ENCODE measurements at regions not wholly inside any gene's neighbourhood (a gene's known extent, or its start where the extent isn't known, plus 50 kb on each side); places are given as distances from the start of the nearest gene placed in this dataset.
"Not testable (repeated sequence)": the region's sequence is repeated elsewhere in the genome, so short reads cannot be mapped to it uniquely, and the experiment has no call there.

DNA sequence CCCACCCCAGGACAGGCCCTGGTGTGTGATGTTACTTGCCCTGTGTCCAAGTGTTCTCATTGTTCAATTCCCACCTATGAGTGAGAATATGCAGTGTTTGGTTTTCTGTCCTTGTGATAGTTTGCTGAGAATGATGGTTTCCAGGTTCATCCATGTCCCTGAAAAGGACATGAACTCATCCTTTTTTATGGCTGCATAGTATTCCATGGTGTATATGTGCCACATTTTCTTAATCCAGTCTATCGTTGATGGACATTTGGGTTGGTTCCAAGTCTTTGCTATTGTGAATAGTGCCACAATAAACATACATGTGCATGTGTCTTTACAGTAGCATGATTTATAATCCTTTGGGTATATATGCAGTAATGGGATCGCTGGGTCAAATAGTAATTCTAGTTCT lies 340.2 kb upstream of the MEIS1 start:
- not testable (repeated sequence) for DNase-seq

DNA sequence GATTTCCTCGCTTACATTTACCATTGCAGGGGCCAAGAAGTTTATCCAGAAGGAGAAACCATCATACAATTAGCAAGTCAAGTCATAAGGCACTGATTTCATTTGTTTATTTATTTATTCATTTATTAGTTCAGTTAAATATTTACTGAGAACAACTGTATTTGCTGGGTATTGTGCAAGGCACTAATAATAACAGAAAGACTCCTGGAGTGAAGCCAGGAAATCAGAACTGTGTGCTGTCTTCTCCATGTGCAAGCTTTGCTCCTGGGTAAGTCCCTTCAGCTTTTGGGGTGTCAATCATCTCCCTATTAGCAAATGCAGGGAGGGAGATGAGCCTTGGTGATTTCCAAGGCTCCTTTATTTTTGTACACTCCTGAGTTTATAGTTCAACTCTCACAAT lies 341.6 kb upstream of the MEIS1 start:
- DNase-seq: no peak

DNA sequence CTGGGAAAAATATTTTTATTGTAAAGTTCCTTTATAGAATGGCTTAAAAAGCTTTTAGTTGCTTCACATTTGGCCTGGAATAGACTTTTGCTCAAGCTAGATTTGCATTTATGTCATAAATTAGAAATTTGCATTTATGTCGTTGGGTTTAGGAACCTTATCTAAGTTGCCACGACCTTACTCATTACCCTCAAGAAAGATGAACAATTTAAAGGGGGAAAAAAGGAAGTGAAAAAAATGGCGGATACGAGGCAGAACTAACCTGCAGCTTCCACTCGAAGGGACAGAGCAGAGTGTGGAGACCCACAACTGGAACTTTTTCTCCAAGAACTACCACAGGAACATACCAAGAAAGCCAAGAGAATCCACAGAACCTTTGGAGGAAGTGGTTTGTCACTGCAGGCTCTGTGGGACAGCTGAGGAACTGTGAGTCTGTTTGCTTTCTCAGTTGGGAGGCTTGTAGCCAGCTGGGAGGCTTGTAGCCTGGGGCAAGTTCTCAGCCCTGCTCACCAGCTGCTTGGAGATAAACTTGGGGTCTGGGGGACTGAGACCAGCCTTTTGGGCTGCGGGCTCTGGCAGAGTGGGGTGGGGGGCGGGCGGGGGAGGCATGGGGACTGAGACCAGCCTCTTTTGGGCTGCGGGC lies 349.9 kb upstream of the MEIS1 start:
- DNase-seq: no peak

DNA sequence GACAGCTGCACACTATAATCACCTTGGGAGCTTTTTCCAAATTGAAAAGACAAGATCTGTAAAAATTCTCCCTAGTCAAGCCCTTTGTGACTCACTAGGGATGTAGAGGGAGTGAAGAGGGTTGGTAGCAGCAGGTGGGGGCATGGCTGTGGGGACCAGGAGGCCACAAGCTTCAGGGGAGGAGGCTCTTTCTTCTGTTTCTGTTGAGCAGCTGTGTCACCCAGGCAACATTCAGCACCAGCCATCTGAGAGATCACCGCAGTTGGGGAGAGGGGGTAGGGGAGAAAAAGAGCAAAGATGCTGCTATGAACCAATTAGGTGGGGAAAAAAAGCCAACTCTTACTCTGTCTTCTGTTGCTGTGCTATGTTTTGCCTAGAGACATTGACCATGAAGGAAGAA lies 352.3 kb upstream of the MEIS1 start:
- DNase-seq: no peak

DNA sequence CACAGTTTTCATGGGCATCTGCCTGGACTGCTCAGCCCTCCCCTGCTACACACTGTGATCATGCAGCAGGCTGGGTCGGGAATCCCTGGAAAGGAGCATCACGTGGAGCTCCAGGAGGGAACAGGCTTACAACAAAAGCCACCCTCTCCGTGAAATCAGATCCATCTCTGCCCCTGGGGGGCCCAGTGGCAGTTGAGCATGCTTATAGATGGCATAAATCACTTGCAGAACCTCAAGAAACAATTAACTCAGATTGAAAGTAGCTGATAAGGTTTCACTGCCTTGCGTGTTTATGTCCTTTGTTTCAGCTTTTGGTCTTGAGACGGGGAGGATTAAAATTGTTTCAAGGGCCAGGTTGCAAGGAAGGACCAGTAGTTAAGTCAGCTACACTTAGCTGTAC lies 354.8 kb upstream of the MEIS1 start:
- DNase-seq: no peak

DNA sequence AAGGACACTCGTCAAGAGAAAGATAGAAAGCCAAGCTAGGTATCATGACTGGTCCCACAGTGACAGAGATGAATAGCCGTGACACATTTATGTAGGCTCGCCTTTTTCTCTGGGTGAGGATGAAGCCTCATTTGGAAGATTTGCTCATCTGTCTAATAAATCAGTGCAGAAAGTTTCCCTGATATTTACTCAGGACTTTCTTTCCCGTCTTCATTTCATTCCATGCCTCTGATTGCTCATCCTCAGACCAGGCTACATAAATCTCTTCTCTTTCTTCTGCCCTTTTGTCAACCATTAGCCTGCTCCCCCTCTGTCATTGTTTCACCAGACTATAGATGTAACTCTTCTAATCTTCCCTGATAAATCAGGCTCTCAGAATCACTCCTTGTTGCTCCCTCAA lies 361.8 kb upstream of the MEIS1 start:
- no peak for DNase-seq

DNA sequence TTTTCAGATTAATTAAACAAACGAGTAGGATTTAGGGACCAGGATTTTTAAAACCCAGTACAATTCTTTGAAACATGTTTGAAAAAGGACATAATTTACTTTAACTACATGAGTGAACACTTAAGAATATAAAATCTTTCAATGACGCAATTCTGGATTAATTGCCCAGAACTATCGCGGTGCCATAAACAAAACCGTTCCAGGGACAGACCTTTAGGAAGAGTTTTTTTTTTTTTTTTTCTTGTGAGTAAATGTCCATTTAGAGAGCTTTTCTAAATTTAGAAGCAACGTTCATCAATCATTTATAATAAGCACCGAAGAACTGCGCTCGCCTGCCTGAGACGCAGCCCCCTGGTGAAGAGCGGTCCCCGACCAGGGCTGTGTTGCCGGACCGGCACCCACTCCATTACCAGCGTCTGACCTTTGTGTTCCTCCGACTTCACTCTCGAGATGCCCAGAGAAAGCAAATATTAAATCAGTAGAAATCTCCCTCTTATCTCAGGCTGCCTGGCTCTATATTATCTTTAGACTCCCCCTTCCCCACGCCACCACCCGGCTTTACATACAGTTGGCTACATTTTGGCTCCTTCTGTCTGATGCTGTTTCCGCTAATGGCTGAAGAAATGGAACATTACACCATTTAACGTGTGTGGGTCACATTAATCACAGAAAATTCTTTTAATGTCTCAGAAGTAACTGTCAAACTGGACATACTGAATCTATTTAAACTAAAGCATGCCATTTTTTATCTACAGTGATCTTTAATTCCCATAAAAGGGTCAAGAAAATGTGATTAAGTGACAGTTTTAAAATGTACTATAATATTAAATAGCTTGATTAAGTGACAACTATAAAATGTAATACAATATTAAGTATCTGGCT lies 364.0 kb upstream of the MEIS1 start:
- no peak for DNase-seq

DNA sequence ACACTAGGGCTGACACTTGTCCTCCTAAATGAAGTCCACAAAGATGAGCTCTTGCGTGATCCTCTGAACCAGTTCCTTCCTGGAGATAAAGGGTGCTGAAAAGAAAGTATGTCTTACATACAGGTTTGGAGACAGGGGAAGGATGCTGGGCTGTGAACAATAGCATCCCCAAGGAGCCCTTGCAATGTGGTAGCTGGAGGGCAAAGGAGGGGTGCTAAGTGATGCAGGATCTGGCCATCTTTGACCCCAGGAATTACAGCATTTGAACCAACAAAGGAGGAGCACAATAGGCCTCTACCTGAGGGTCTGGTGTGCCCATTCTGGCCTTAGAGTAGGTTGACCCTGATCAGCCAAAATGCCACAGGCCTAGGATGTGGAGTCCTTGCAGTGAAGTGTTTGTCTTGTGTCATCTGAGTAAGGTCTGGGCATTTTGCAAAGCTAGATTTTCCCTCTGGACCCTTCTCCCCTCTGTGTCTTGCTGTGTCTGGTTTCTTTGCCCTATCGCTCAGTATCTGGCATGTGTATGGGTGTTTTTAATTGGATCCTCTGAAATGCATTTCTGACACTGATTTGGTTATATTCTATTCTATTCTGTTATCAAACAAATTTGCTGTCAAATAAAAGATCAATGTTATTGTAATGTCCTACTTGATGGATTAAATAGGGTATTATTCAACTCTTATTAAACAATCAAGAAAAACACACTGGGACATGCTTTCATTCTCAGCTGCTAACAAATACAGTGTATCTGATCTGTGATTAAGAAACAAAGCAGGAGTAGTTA lies 364.8 kb upstream of the MEIS1 start:
- no peak for DNase-seq

DNA sequence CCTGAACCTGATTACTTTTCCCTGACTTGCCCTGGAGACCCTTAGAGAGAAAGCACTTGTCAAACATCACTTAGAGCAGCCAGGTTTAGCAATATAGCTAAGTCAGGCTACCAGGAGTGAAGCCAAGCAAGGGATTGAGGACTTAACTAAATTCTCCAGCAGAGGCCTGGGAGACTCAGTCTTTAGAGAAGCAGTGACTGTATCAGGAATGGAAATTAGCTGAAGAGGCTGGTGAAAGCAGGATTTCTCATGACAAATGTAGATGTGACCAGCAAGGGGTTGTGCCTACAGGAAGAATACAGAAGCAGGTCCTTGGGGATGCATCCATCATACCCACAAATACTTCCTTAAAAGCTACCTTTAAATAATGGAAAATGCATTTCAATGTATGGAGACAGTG lies 368.9 kb upstream of the MEIS1 start:
- DNase-seq: no peak

DNA sequence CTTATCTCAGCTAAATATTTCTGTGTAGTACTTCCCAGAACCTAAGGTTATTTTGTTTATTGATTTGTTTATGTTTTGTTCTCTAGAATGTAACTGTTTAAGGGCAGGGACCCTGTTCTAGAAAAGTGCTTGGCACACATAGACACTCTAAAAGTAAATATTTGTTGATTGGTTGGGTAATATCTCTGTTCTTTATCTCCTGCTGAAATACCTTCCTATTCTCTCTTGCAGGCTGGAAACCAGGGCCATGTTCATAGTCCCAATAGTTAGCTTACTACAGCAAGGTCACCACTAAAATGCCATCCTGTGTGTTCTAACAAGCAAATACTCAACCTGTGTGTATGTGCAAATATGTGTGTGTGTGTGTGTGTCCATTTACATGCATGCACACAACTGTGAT lies 375.6 kb upstream of the MEIS1 start:
- DNase-seq: no peak

DNA sequence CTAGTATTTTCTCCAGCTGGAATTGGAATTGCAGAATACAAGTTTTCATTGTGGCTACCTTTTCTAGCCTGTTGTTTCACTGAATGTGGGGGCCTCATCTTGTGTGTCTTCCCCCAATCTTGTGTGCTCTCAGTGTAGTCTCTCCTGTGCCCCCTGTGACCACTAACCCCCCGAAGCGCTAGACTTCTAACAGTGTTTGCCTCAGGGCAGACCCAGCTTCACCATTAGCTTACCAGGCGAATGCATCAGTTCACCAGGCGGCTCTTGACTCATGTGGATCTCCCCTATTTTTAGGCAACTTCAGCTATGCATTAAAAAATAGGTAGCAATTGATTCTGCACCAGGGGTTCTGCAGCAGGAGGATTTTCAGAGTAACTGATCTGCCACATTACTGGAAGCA lies 376.2 kb upstream of the MEIS1 start:
- no peak for DNase-seq

DNA sequence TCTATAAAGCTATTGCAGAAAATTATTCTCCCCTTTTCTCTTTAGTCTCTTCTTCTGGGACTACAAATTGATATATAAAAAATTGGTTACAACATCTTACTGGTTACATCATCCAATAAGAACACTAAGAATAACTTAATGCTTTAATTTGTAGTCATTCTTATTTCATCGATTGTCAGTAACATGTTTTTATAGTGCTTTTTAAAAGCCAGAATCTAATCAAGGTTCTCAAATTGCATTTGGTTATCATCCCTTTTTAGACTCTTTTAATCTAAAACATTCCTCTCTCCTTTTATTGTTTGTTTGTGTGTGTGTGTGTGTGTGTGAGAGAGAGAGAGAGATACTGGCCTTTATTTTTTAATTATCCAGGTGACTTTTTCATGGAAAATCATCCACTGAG lies 377.1 kb upstream of the MEIS1 start:
- no peak for DNase-seq

DNA sequence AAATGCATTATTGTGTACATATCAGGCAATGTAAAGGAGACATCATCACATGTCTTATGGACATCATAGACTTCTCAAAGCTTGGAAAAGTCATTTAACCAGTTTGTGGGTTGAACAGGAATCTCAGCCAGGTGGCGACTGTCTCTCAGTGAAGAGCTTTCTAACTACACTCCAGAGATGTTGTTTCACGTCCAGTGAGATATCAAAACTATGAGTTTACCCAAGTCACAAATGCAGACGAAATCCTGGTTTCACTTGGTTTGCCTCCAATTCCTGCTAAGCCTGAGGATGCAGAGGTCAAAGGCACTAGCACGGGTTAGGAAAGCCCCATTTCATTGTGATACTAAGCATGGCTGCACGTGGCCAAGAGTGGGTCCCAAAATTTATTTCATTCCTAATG lies 384.5 kb upstream of the MEIS1 start:
- no peak for DNase-seq

DNA sequence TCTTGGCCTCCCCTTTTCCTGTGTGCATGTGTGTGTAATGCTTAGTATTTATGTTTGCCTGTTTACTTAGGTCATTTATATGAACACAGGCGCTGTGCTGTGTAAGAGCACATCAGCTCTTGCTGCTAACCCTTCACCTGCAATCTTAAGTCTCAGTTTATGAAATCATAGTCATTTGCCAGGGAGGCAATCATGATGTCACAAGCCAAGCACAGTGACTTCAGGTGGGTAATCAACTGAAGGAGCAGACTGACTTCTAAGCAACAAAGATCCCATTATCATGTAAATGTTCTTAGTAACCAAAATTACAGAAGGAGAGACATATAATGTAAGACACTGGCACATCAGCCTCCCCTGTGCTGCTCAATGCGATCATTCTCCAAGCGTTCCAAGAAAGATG lies 386.3 kb upstream of the MEIS1 start:
- no peak for DNase-seq

DNA sequence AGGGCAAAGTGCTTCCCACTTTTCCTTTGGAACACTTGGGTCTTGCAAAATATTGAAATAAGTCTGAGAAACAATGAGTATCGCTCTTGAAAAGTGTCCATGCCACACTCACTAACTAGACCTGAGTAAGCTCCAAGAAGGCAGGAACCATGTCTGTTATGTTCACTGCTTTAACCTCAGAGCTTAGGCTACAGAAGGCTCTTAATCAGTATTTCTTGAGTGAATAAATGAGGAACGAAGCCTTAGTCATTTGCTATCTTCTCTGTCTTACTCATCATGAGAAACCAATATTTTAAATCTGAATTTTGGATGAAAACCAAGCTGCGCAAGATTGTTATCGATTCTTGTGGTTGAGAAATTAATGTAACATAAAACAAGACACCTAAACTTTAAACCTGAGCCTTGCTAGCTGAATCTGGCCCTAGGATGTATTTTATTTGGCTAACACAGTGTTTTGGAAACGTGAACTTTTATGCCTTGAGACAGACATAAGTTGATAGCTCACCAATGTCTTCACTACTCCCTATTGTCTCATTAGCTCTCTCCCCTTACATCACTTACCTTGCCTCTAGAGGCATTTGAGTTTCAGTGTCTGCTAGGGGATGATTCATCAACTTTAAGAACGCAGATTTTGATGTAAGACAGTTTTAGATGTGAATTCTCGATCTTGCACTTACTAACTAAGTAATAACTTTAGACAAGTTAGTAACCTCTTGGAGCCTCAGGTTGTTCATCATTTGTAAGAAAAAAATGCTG lies 392.8 kb upstream of the MEIS1 start:
- DNase-seq: no peak

DNA sequence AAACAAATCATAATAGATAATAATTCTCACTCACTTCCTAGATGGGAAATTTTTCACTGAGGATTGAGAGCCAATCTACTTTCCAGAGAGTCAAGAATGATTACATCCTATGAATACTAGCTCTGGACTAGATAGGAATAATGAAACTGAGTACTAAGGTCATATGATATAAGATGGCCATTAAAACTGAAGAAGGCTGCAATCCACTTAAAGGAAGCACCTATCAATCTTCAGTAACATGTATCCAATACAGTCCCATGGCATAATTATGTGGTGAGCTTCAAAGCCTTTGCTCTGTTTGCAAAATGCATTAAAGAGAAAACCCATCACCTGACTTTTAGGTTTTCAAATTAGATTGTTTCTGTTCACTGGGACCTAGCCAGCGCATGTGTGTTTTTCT lies 398.0 kb upstream of the MEIS1 start:
- DNase-seq: no peak

DNA sequence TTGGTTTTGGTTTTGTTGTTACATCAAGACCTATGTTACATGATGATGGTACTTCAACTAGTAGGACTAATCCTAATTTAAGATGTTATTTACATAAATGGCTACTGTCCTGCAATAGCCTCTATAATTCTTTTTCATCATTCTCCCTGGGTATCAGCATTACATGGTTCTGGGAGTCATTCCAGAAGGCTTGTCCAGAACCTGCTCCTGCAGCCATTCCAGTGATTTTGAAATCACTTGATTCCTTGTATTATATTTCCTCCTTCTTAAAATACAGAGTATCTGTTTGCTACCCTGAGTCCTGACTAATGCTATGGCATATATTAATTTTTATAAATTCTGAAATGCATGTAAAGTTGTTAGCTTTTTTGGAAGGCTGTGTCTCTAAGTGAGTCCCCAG lies 400.5 kb upstream of the MEIS1 start:
- no peak for DNase-seq

DNA sequence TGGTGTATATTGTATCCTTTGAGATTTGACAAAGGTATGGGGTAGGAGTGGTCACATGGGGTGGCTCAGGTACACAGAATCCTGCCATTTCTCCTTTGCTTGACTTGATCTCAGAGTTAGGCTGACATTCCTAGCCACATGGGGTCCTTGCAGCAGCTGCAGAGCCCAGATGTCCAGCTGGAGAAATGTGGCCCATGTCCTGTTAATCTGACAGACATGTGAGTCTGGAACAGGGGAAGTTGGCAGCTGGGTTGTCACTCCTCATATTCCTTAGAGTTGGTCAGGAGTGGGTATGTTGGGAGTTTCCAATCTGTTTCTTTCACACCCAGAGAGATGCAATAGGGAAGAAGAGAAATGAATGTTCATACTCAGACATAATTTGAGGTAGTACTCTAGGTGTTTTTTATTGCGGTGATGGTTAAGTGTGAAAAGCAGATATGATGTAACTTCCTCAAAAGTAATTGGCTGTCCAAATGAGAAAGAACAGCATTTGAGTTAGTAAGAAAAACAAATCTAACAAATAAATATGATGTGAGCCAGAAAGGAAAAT lies 402.6 kb upstream of the MEIS1 start:
- DNase-seq: no peak

DNA sequence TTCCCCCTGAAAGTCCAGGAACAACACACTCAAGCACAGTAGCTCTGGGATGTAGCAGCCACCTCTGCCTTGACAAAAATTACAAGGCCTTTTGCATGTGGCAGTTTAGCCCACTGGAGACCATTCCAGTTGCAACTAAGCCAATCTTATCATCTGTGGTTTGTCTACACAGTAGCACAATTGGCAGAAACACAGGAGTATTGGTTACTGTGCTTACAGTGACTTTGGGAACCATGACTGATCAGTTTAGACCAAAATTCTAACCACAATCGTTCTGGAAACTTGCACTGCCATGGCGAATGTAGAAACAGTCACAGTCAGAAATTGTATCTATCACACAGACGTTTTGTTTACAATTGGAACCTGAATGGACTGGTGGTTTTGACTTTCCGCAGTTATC lies 403.7 kb upstream of the MEIS1 start:
- no peak for DNase-seq

DNA sequence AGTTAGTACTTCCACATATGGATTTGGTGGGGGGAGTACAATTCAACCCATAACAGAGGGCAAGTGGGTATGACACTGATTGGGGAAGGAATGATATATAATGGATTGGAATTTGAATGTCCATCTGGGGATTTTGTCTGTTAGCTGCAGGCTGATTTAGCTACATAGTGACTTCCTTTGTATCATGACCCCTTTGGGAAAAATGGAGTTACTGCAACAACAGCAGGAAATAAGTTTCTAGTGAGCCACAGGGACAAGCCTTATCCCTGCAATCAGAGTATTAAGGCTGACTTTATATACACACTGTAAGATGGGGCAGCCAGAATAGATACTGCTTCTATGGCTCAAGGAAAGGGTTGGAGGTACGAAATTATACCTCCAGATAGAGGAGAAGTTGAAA lies 404.4 kb upstream of the MEIS1 start:
- no peak for DNase-seq

DNA sequence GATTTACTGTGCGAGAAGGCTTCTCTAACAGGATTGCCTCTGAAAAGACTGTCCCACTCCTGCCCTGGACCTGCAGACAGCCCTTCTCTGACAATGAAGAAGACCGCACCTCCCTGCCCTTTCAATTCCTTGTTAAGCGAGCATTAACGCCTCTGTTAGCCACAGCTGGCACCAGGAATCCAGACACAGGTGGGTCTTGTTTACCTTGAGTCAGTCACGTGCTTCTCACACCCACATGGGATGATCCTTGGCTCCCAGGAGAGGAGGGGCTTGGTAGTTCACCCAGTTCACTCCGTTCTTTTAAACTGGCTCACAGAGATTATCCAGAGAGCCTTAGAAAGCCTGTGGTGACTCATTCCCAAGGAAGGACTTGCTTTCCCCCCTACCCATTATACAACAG lies 410.5 kb upstream of the MEIS1 start:
- DNase-seq: no peak

DNA sequence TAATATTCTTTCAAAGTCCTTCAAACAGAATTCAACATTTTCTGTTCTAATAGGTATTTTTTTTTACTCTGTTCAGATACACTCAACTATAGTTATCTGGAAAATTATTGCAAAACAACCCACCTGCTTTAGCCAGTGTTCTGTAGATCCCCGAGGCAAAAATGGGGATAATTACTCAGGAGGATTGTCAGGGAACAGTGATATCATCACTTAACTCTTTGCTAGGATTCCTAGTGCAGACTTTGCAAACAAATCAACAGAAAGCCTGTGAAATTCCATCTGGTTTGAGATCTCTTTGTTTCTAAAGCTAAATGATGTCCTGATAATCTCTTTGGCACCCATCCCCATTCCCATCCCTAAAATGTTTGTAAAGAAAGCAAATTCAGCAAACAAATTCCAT lies 413.6 kb upstream of the MEIS1 start:
- DNase-seq: no peak

DNA sequence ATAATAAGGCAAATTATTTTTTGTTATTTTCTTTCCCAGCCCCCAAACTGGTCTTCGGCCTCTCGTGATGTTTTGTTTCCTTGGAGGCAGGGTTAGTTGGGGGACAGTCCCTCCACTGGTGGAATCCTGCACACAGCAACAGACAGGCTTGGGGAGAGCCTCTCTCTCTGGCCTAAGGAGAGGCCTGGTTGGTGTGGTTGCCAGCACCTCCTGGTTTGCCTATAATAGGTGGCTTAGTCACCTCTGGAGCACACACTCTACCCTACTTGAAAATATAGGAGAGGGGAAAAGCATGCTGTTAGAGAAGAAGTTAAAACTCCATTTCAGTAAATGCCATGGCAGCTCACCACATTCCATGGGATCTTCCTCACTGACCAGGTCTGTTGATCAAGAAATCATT lies 417.2 kb upstream of the MEIS1 start:
- no peak for DNase-seq
